Hepatocyte (in vitro differentiated cells): ENCODE measurements at regions not wholly inside any gene's neighbourhood (a gene's known extent, or its start where the extent isn't known, plus 50 kb on each side); places are given as distances from the start of the nearest gene placed in this dataset.

Source experiments
- DNase-seq: peaks from one replicate; pipeline ENCODE4 v3.0.0-alpha.2; 2016; ENCODE audit warnings: low spot score
- H2AFZ ChIP-seq: fragments of 200-600 bp; sonication (generic); 2 replicates; pipeline ENCODE4 v1.6.0; 2016; ENCODE audit warnings: antibody characterized with exemption, mild to moderate bottlenecking
- H3K27ac ChIP-seq: fragments of 200-600 bp; sonication (generic); 2 replicates; pipeline ENCODE4 v1.5.1; 2016; ENCODE audit warnings: mild to moderate bottlenecking
- H3K27me3 ChIP-seq: fragments of 200-600 bp; sonication (generic); 2 replicates; pipeline ENCODE4 v1.6.1; 2016
- H3K36me3 ChIP-seq: fragments of 200-600 bp; sonication (generic); replicated peaks from 2 replicates; pipeline ENCODE4 v1.5.1; 2016; ENCODE audit warnings: low read depth; ENCODE audit not compliant: insufficient read depth
- H3K4me1 ChIP-seq: fragments of 200-600 bp; sonication (generic); 2 replicates; pipeline ENCODE4 v1.5.1; 2016; ENCODE audit warnings: mild to moderate bottlenecking, moderate library complexity; ENCODE audit not compliant: insufficient read depth
- H3K4me2 ChIP-seq: fragments of 200-600 bp; sonication (generic); 2 replicates; pipeline ENCODE4 v1.6.0; 2016
- H3K4me3 ChIP-seq: fragments of 200-600 bp; sonication (generic); 2 replicates; pipeline ENCODE4 v1.5.1; 2016; ENCODE audit warnings: mild to moderate bottlenecking
- H3K79me2 ChIP-seq: fragments of 200-600 bp; sonication (generic); 2 replicates; pipeline ENCODE4 v1.6.0; 2017; ENCODE audit warnings: mild to moderate bottlenecking
- H3K9me2 ChIP-seq: fragments of 200-600 bp; sonication (generic); replicated peaks from 2 replicates; pipeline ENCODE4 v1.6.0; 2017; ENCODE audit warnings: mild to moderate bottlenecking; ENCODE audit not compliant: insufficient read depth
- H3K9me3 ChIP-seq: fragments of 200-600 bp; sonication (generic); 2 replicates; pipeline ENCODE4 v1.5.1; 2016; ENCODE audit warnings: low read depth, mild to moderate bottlenecking
- H4K20me1 ChIP-seq: fragments of 200-600 bp; sonication (generic); 2 replicates; pipeline ENCODE4 v1.6.0; 2016; ENCODE audit warnings: mild to moderate bottlenecking; ENCODE audit not compliant: insufficient read depth, poor library complexity, severe bottlenecking
- CTCF ChIP-seq: fragments of 200-600 bp; sonication (generic); IDR thresholded peaks from 2 replicates; pipeline ENCODE4 v1.5.1; 2016; ENCODE audit warnings: antibody characterized with exemption, mild to moderate bottlenecking; ENCODE audit not compliant: poor library complexity
- EZH2 ChIP-seq: fragments of 200-600 bp; sonication (generic); IDR thresholded peaks from 2 replicates; pipeline ENCODE4 v1.6.1; 2016; ENCODE audit warnings: antibody characterized with exemption, mild to moderate bottlenecking, borderline replicate concordance
- EZH2phosphoT487 ChIP-seq: fragments of 200-600 bp; sonication (generic); IDR thresholded peaks from one replicate; pipeline ENCODE4 v1.6.1; 2018; ENCODE audit warnings: antibody characterized with exemption, mild to moderate bottlenecking, low read depth, moderate library complexity; ENCODE audit not compliant: unreplicated experiment, severe bottlenecking
- WGBS: methylation state at CpG from one replicate; pipeline ENCODE4 v1.1.6; 2016; ENCODE audit warnings: low lambda C conversion rate; ENCODE audit errors: missing lambda C conversion rate; 5-methylcytosine and 5-hydroxymethylcytosine counted together

- Histone ChIP-seq H3K9me2 (no peaks in the 10 kb centered on the region), H3K27ac (no peak overlapping the region), H4K20me1 (no peaks in the 10 kb centered on the region), H3K27me3 (no peaks in the 10 kb centered on the region), H2AFZ (no peak overlapping the region), H3K79me2 (no peaks in the 10 kb centered on the region), H3K4me1 (peaks cover 8% of the 10 kb centered on the region), H3K9me3 (no peaks in the 10 kb centered on the region), H3K4me3 (no peak overlapping the region), H3K36me3 (no peaks in the 10 kb centered on the region), H3K4me2 (peak overlapping the region; percentile 38)
- no peak for DNase-seq
- TF ChIP-seq EZH2 = no peak
- TF ChIP-seq EZH2phosphoT487 = peak; percentile 68
- no peak for TF ChIP-seq CTCF
- WGBS = 66% methylated on average over 11 of the region's 11 CpGs
These were observed 198.9 kb downstream of the CLIC5 start for GRCh38 chr6:45816674-45817297.

- Histone ChIP-seq H3K4me3 (no peak overlapping the region), H3K9me2 (no peaks in the 10 kb centered on the region), H3K27ac (no peak overlapping the region), H3K27me3 (no peaks in the 10 kb centered on the region), H3K79me2 (no peaks in the 10 kb centered on the region), H3K36me3 (no peaks in the 10 kb centered on the region), H3K4me2 (peak overlapping the region; percentile 38), H2AFZ (no peak overlapping the region), H4K20me1 (no peaks in the 10 kb centered on the region), H3K9me3 (no peaks in the 10 kb centered on the region), H3K4me1 (peaks cover 8% of the 10 kb centered on the region)
- DNase-seq = no peak
- TF ChIP-seq CTCF = no peak
- TF ChIP-seq EZH2 = no peak
- TF ChIP-seq EZH2phosphoT487 = no peak
- 64% methylated on average over 13 of the region's 13 CpGs for WGBS
These were observed 200.1 kb downstream of the CLIC5 start for GRCh38 chr6:45815466-45816125.

GRCh38 chr6:45814772-45815171 lies 200.9 kb downstream of the CLIC5 start:
- Histone ChIP-seq H4K20me1 (no peaks in the 10 kb centered on the region), H3K27me3 (no peaks in the 10 kb centered on the region), H3K4me1 (peaks cover 8% of the 10 kb centered on the region), H3K9me3 (no peaks in the 10 kb centered on the region), H2AFZ (no peak overlapping the region), H3K4me3 (no peak overlapping the region), H3K27ac (no peak overlapping the region), H3K4me2 (no peak overlapping the region), H3K36me3 (no peaks in the 10 kb centered on the region), H3K79me2 (no peaks in the 10 kb centered on the region), H3K9me2 (no peaks in the 10 kb centered on the region)
- no peak for DNase-seq
- 80% methylated on average over 2 of the region's 2 CpGs for WGBS
- TF ChIP-seq EZH2phosphoT487 (no peak), CTCF (no peak), EZH2 (no peak)
